ENCODE measurements at regions not wholly inside any gene's neighbourhood (a gene's known extent, or its start where the extent isn't known, plus 50 kb on each side); places are given as distances from the start of the nearest gene placed in this dataset.

- no peak for DNase-seq (ENCODE audit: low read depth, low spot score)
Observed at GRCh38 chr9:1747417-1747967, 267.7 kb upstream of the SMARCA2 start.

DNA sequence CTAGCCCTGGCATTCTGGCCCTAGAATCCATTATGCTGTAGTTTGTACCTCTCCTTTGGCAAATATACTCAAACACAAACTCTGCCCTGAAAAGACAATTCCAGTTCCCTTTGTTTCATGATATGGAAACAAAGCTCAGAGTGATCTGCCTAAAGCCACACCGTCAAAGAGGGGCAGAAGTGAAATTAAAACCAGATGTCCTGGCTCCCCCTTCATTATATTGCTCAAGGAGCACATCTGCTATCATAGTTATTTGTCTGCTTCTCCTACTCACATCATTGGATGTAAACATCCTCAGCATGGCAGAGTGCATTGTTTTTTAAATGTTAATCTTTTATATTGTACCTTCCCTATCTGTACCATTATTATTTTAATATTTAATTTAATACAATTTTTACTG lies 266.7 kb upstream of the SMARCA2 start:
- no peak for DNase-seq (ENCODE audit: low read depth, low spot score)

- no peak for DNase-seq (ENCODE audit: low read depth, low spot score)
Observed at GRCh38 chr9:1757186-1757585, 258.0 kb upstream of the SMARCA2 start.

DNA sequence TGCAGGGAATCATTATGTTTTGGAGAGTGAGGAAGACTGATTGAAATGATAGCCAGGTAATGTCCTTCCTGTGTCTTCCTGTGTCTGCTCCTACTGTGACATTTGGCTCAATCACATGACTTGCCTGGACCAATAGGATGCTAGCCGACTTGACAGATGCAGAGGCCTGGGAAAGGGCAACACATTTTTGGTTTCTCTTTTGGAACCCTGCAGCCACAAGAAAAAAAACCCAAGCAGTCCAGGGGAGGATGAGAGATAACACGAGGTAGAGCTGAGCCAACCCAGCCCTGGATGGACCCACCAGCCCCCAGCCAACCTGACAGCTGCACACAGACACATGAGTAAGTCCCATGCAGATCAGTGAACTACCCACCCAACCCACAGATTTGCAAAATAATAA lies 256.1 kb upstream of the SMARCA2 start:
- no peak for DNase-seq (ENCODE audit: low read depth, low spot score)

- DNase-seq (ENCODE audit: low read depth, low spot score): peak; percentile 34
Observed at GRCh38 chr9:1759771-1760300, 255.3 kb upstream of the SMARCA2 start.

- no peak for DNase-seq (ENCODE audit: low read depth, low spot score)
Observed at GRCh38 chr9:1761807-1762206, 253.3 kb upstream of the SMARCA2 start.

DNA sequence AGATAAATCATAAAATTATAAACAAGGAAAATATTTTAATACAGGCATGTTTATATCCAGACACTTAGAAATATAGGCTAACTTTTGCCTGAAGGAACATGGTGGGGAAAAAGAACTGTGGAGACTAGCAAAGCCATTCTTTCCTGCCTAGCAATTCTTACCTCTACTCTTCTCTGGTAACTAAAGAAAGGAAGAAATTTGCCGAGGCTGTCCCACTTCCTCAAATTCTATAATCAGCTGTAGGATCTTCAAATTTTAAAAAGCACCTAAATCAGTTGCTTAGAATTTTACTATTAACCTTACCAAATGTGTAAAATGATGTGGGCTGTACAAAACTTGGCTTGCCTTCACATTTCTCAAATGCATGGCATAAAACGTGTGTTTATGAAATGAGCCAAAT lies 249.1 kb upstream of the SMARCA2 start:
- no peak for DNase-seq (ENCODE audit: low read depth, low spot score)

DNA sequence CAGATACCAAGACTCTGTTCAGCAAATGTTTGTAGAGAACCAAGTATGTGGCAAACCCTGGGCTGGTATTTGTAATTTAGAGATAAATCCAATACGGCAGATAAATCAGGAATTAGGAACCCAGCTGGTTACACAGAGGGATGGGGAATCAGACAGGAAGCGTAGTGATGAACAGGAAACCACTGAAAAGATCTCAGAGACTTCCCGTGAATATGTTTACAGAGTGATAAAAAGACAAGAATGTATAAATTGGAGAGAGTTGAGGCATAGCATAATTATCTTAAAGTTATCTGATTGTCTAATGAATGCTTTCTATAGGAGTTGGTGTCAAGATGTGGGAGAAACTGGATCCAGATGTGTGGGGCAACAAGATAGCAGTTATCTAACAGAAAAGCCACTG lies 246.6 kb upstream of the SMARCA2 start:
- no peak for DNase-seq (ENCODE audit: low read depth, low spot score)

- no peak for DNase-seq (ENCODE audit: low read depth, low spot score)
Observed at GRCh38 chr9:1771094-1771789, 243.9 kb upstream of the SMARCA2 start.

DNA sequence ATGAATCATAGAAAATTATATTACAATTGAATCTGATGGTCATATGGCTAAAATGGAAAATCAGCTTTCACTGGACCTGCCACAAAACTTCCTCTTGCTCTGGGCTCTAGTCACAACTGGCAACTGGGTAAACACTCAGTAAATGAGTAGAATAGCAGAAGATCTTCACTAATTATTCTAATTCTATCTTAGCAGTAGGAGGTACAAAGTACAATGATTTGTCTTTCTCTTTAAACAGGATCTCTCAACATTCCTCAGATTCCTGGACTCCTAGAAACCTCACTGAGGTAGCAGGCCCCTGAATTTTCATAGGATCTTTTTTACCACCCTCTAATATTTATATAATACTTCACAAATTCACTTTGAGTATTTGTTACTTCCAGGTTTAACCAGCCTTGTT lies 239.9 kb upstream of the SMARCA2 start:
- DNase-seq (ENCODE audit: low read depth, low spot score): no peak

GRCh38 chr9:1776668-1777067 lies 238.5 kb upstream of the SMARCA2 start:
- no peak for DNase-seq (ENCODE audit: low read depth, low spot score)

- DNase-seq (ENCODE audit: low read depth, low spot score): no peak
Observed at GRCh38 chr9:1791191-1791590, 224.0 kb upstream of the SMARCA2 start.

GRCh38 chr9:1794547-1795270 lies 220.4 kb upstream of the SMARCA2 start:
- no peak for DNase-seq (ENCODE audit: low read depth, low spot score)

GRCh38 chr9:1804128-1804865 lies 210.8 kb upstream of the SMARCA2 start:
- DNase-seq (ENCODE audit: low read depth, low spot score): no peak

DNA sequence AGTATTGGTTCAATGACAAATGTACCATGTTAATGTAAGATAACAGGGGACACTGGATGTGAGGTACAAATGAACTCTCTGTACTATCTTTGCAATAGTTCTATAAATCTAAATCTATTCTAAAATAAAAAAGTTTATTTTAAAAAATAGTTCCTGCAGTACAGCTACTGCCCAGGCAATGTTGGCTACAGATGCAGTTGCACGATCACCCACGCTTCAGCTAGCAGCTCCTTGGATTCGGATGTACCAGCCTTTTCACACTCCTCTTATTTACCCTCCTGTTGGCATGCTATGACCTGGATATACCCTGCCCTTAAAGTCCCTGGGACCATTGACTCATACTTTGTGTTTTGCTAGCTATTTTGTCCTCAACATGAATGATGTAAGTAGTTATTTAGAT lies 185.4 kb upstream of the SMARCA2 start:
- DNase-seq (ENCODE audit: low read depth, low spot score): no peak

- DNase-seq (ENCODE audit: low read depth, low spot score): no peak
Observed at GRCh38 chr9:1832960-1833359, 182.2 kb upstream of the SMARCA2 start.

DNA sequence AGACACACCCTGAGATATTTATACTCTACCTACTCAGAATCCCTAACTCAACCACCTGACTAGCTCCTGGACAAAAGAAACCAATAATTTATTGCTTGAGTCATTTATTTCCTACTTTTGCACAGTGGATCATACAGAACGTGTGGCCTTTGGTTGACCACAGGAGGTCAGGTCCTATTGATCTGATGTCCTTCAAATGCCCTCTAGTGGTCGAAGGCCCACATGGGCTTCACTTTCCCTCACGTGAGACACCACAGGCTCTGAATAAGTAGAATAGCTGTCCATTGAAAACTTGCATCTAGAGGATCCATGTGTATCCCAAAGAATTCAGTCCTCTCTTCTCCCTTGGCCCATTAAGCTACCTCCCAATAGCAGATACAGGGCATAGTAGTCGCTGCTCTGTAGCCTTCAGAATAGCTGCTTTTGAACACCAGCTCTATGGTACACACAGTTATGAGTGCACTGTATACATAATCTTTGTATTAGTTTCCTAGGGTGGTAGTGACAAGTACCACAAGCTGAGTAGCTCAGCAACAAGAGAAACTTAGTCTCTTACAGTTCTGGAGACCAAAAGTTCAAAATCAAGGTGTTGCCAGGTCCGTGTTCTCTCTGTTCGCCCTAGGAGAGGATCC lies 177.6 kb upstream of the SMARCA2 start:
- peak; percentile 62 for DNase-seq (ENCODE audit: low read depth, low spot score)

- DNase-seq (ENCODE audit: low read depth, low spot score): no peak
Observed at GRCh38 chr9:1839909-1840308, 175.2 kb upstream of the SMARCA2 start.

- no peak for DNase-seq (ENCODE audit: low read depth, low spot score)
Observed at GRCh38 chr9:1845425-1845824, 169.7 kb upstream of the SMARCA2 start.

- no peak for DNase-seq (ENCODE audit: low read depth, low spot score)
Observed at GRCh38 chr9:1855726-1856125, 159.4 kb upstream of the SMARCA2 start.

- no peak for DNase-seq (ENCODE audit: low read depth, low spot score)
Observed at GRCh38 chr9:1857808-1858207, 157.3 kb upstream of the SMARCA2 start.

- peak; percentile 40 for DNase-seq (ENCODE audit: low read depth, low spot score)
Observed at GRCh38 chr9:1869843-1870242, 145.3 kb upstream of the SMARCA2 start.
